ENCODE measurements at regions not wholly inside any gene's neighbourhood (a gene's known extent, or its start where the extent isn't known, plus 50 kb on each side); places are given as distances from the start of the nearest gene placed in this dataset.

DNA sequence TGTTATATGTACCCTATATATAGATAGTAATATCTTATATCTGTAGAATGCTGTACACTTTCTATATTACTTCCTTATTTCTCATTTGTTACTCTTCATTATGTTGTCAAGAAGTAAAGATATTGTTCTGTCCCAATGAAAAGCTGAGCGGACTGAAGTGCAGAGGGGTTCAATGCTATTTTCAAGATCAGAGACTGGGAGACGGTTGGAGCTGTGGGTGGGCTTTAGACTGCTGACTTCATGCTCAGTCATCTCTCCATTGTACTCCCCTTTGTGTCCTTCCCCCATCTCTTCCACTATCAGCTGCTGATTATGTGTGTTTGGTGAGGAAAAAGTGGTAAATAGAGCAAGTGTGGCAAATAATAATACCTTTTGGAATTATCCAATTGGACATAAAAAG lies 532.3 kb upstream of the ZNF608 start:
- DNase-seq (ENCODE audit: low spot score in 2 of 2, unreplicated experiment in 2 of 2), result no peak
- Mint-ChIP-seq H3K27me3 (ENCODE audit: low read depth) (no peaks in the 10 kb centered on the region), H3K27ac (no peak overlapping the region), H3K9me3 (no peaks in the 10 kb centered on the region), H3K4me3 (no peak overlapping the region), H3K36me3 (no peaks in the 10 kb centered on the region), H3K4me1 (peaks cover 77% of the 10 kb centered on the region)
- TF ChIP-seq, protein P1, sequence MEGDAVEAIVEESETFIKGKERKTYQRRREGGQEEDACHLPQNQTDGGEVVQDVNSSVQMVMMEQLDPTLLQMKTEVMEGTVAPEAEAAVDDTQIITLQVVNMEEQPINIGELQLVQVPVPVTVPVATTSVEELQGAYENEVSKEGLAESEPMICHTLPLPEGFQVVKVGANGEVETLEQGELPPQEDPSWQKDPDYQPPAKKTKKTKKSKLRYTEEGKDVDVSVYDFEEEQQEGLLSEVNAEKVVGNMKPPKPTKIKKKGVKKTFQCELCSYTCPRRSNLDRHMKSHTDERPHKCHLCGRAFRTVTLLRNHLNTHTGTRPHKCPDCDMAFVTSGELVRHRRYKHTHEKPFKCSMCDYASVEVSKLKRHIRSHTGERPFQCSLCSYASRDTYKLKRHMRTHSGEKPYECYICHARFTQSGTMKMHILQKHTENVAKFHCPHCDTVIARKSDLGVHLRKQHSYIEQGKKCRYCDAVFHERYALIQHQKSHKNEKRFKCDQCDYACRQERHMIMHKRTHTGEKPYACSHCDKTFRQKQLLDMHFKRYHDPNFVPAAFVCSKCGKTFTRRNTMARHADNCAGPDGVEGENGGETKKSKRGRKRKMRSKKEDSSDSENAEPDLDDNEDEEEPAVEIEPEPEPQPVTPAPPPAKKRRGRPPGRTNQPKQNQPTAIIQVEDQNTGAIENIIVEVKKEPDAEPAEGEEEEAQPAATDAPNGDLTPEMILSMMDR (IDR thresholded peaks at IDR 0.05; ENCODE audit: unreplicated experiment), result no peak

DNA sequence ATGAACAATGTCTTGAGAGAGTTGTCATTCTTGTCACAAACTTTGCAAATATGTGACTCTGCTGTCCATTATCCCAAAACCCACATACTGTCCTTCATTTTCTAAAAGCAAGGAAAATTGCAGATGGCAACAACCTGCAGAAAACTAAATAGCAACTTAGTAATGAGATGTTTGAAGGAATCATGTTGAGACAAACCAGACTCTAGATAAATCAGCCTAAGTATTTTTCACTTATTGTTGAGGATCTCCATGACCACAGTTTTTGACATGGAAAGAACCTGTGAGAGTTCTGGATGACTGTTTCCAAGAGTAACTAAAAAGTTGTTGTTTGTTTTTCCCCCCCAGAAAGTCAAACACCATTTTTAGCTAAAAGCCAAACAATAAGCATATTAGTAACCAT lies 535.2 kb upstream of the ZNF608 start:
- TF ChIP-seq, protein P1 (IDR thresholded peaks at IDR 0.05; ENCODE audit: unreplicated experiment), result no peak
- no peak for DNase-seq (ENCODE audit: low spot score in 2 of 2, unreplicated experiment in 2 of 2)
- H3K36me3 Mint-ChIP-seq, result no peaks in the 10 kb centered on the region
- H3K27me3 Mint-ChIP-seq (ENCODE audit: low read depth), result no peaks in the 10 kb centered on the region
- H3K4me3 Mint-ChIP-seq, result no peak overlapping the region
- H3K9me3 Mint-ChIP-seq, result no peaks in the 10 kb centered on the region
- no peak overlapping the region for H3K27ac Mint-ChIP-seq
- peaks cover 47% of the 10 kb centered on the region for H3K4me1 Mint-ChIP-seq

DNA sequence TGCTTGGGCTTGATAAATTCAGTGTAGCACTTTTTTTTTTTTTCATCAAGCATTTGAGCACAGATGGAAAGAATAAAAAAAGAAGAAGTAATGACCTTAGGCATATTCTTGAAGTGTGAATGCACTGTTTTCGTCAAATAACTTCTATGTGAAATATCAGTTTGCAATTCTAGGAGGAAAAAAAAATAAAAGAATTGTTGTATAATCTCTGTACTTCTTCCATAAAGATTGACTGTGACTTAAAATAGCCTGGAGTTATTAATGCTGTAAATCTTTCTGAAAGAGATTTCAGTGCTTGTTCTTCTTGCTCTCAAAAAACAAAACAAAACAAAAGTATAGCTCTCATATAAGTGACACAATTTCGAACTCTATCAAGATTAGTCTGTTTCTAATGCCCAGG lies 536.9 kb upstream of the ZNF608 start:
- no peak overlapping the region for H3K27ac Mint-ChIP-seq
- H3K27me3 Mint-ChIP-seq (ENCODE audit: low read depth), result no peaks in the 10 kb centered on the region
- no peak for DNase-seq (ENCODE audit: low spot score in 2 of 2, unreplicated experiment in 2 of 2)
- H3K9me3 Mint-ChIP-seq, result no peaks in the 10 kb centered on the region
- TF ChIP-seq, protein P1 (IDR thresholded peaks at IDR 0.05; ENCODE audit: unreplicated experiment), result no peak
- H3K4me1 Mint-ChIP-seq, result peaks cover 32% of the 10 kb centered on the region
- H3K36me3 Mint-ChIP-seq, result no peaks in the 10 kb centered on the region
- no peak overlapping the region for H3K4me3 Mint-ChIP-seq

DNA sequence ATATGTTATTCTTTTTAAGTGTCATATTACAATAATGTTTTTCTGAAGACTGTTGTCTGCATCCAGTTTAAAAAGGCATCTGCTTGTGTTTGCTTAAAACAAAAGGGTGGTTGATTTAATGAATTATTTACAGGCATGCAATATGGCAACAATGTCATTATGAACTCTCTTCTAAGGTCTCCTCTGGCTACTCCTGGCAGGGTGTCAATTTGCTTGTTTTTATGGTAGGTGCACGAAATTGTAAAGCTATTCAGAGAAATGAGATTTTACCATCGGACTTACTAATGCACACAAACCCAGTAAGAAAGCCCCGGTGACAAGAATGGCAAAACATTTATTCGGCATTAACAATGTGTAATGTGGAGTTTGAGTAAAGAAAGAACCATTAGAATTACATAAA lies 539.8 kb upstream of the ZNF608 start:
- H3K36me3 Mint-ChIP-seq, result no peaks in the 10 kb centered on the region
- peaks cover 18% of the 10 kb centered on the region for H3K4me1 Mint-ChIP-seq
- no peaks in the 10 kb centered on the region for H3K9me3 Mint-ChIP-seq
- no peaks in the 10 kb centered on the region for H3K27me3 Mint-ChIP-seq (ENCODE audit: low read depth)
- TF ChIP-seq, protein P1 (IDR thresholded peaks at IDR 0.05; ENCODE audit: unreplicated experiment), result no peak
- H3K4me3 Mint-ChIP-seq, result no peak overlapping the region
- no peak overlapping the region for H3K27ac Mint-ChIP-seq
- DNase-seq (ENCODE audit: low spot score in 2 of 2, unreplicated experiment in 2 of 2), result no peak

DNA sequence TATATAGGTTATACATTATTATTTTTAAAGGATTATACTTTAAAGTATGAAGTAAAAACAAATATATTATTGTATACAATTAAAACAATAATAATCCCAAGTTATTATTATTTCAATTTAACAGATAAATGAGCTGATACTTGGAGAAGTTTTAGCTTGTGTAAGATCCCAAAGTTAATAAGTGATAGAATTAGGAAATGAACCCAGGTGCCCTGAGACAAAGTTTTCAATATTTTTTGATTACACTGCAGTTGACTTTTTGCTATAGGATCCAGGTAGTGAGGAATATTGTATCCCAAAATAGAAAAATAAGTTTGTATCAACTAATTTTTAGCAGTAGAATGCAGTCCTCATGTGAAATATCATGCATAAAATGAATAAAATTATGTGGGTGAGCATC lies 543.2 kb upstream of the ZNF608 start:
- Mint-ChIP-seq H3K27me3 (ENCODE audit: low read depth) (no peaks in the 10 kb centered on the region), H3K27ac (no peak overlapping the region), H3K4me3 (no peak overlapping the region), H3K9me3 (no peaks in the 10 kb centered on the region), H3K4me1 (peaks cover 5% of the 10 kb centered on the region), H3K36me3 (no peaks in the 10 kb centered on the region)
- TF ChIP-seq, protein P1 (IDR thresholded peaks at IDR 0.05; ENCODE audit: unreplicated experiment), result no peak
- no peak for DNase-seq (ENCODE audit: low spot score in 2 of 2, unreplicated experiment in 2 of 2)

DNA sequence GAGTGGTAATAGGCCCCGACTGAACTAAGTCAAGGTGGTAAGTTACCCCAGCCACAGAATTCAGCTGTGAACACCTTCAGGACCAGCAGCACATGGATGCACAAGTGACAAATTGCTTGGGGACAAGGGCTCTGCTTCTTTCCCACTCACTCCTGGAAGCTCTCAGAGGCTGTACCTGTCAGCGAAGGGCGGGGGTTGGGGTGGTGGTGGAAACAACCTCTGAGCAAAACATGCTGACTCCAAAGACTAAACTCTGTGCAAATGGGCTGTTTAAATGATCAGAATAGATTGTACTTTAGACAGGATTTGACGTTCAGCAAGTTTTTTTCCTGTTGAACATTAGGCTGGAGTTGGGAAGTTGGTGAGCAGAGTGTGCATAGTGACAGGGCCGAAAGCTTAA lies 544.5 kb upstream of the ZNF608 start:
- peaks cover 17% of the 10 kb centered on the region for H3K4me1 Mint-ChIP-seq
- no peak overlapping the region for H3K27ac Mint-ChIP-seq
- H3K9me3 Mint-ChIP-seq, result no peaks in the 10 kb centered on the region
- TF ChIP-seq, protein P1 (IDR thresholded peaks at IDR 0.05; ENCODE audit: unreplicated experiment), result no peak
- H3K27me3 Mint-ChIP-seq (ENCODE audit: low read depth), result no peaks in the 10 kb centered on the region
- H3K36me3 Mint-ChIP-seq, result no peaks in the 10 kb centered on the region
- no peak overlapping the region for H3K4me3 Mint-ChIP-seq
- no peak for DNase-seq (ENCODE audit: low spot score in 2 of 2, unreplicated experiment in 2 of 2)
